ENCODE measurements at regions not wholly inside any gene's neighbourhood (a gene's known extent, or its start where the extent isn't known, plus 50 kb on each side); places are given as distances from the start of the nearest gene placed in this dataset.
A peak's percentile ranks its signal among the peaks of the same experiment; 100 is the strongest.
"Not testable (repeated sequence)": the region's sequence is repeated elsewhere in the genome, so short reads cannot be mapped to it uniquely, and the experiment has no call there.

GRCh38 chr15:35191783-35192182, 106.7 kb upstream of the NANOGP8 start:
- no peaks in the 10 kb centered on the region for H3K4me1 ChIP-seq (ENCODE audit: control insufficient read depth, insufficient read depth, low read length, poor library complexity, severe bottlenecking)
- peaks cover 10% of the 10 kb centered on the region in 2 experiments for H3K9me3 ChIP-seq (ENCODE audit: control insufficient read depth in 2 of 2, low read length in 2 of 2)
- Mint-ChIP-seq H3K36me3 (no peaks in the 10 kb centered on the region), H3K4me1 (no peaks in the 10 kb centered on the region), H3K4me3 (no peak overlapping the region), H3K9me3 (peaks cover 4 to 32% (median 9%) of the 10 kb centered on the region in 7 donors), H3K27ac (no peak overlapping the region), H3K27me3 (peaks cover 6% of the 10 kb centered on the region)
- H3K27me3 ChIP-seq (ENCODE audit: control insufficient read depth, insufficient read depth, low read length), result no peaks in the 10 kb centered on the region
- no peak overlapping the region for H3K27ac ChIP-seq (ENCODE audit: insufficient read depth, low read length, poor library complexity, severe bottlenecking)
- H3K36me3 ChIP-seq (ENCODE audit: control insufficient read depth, insufficient read depth, low read length), result no peaks in the 10 kb centered on the region
- ATAC-seq (ENCODE audit: low read depth in 2 of 2), result no peak
- DNase-seq, result no peak
- H3K4me3 ChIP-seq (ENCODE audit: low read depth, low read length), result no peak overlapping the region

GRCh38 chr15:35186346-35186745, 101.3 kb upstream of the NANOGP8 start:
- ATAC-seq (ENCODE audit: low read depth in 2 of 2) (no peak), DNase-seq (no peak)
- Histone ChIP-seq H3K36me3 (ENCODE audit: control insufficient read depth, insufficient read depth, low read length) (no peaks in the 10 kb centered on the region), H3K4me3 (ENCODE audit: low read depth, low read length) (no peak overlapping the region), H3K9me3 (ENCODE audit: control insufficient read depth in 2 of 2, low read length in 2 of 2) (peaks cover 0 to 3% of the 10 kb centered on the region in 2 experiments), H3K4me1 (ENCODE audit: control insufficient read depth, insufficient read depth, low read length, poor library complexity, severe bottlenecking) (no peaks in the 10 kb centered on the region), H3K27me3 (ENCODE audit: control insufficient read depth, insufficient read depth, low read length) (no peaks in the 10 kb centered on the region), H3K27ac (ENCODE audit: insufficient read depth, low read length, poor library complexity, severe bottlenecking) (no peak overlapping the region)
- Mint-ChIP-seq H3K27ac (no peak overlapping the region), H3K4me3 (no peak overlapping the region), H3K36me3 (no peaks in the 10 kb centered on the region), H3K4me1 (peaks cover 0 to 15% (median 7%) of the 10 kb centered on the region in 4 donors), H3K27me3 (peaks cover 10% of the 10 kb centered on the region), H3K9me3 (peaks cover 0 to 17% (median 6%) of the 10 kb centered on the region in 7 donors)

GRCh38 chr15:35184646-35185045, 99.6 kb upstream of the NANOGP8 start:
- Mint-ChIP-seq H3K27me3 (peaks cover 4% of the 10 kb centered on the region), H3K9me3 (peaks cover 0 to 6% (median 2%) of the 10 kb centered on the region in 7 donors)

GRCh38 chr15:35182841-35183479, 97.9 kb upstream of the NANOGP8 start:
- Histone ChIP-seq H3K36me3 (ENCODE audit: control insufficient read depth, insufficient read depth, low read length) (no peaks in the 10 kb centered on the region), H3K27ac (ENCODE audit: insufficient read depth, low read length, poor library complexity, severe bottlenecking) (no peak overlapping the region), H3K27me3 (ENCODE audit: control insufficient read depth, insufficient read depth, low read length) (no peaks in the 10 kb centered on the region), H3K9me3 (ENCODE audit: control insufficient read depth in 2 of 2, low read length in 2 of 2) (no peaks in the 10 kb centered on the region), H3K4me3 (ENCODE audit: low read depth, low read length) (peak overlapping the region; percentile 2), H3K4me1 (ENCODE audit: control insufficient read depth, insufficient read depth, low read length, poor library complexity, severe bottlenecking) (no peaks in the 10 kb centered on the region)
- no peaks in the 10 kb centered on the region for H3K36me3 Mint-ChIP-seq
- peak overlapping the region in 1 of 4 donors; percentile 58 for H3K4me3 Mint-ChIP-seq
- H3K9me3 Mint-ChIP-seq, result peaks cover 0 to 4% (median 0%) of the 10 kb centered on the region in 7 donors
- peaks cover 4% of the 10 kb centered on the region for H3K27me3 Mint-ChIP-seq
- H3K27ac Mint-ChIP-seq, result no peak overlapping the region
- H3K4me1 Mint-ChIP-seq, result peaks cover 0 to 15% (median 7%) of the 10 kb centered on the region in 4 donors
- DNase-seq, result peak in 1 of 3 donors; percentile 35
- no peak for ATAC-seq (ENCODE audit: low read depth in 2 of 2)

More at GRCh38 chr15:35184646-35185045, 99.6 kb upstream of the NANOGP8 start:
- Mint-ChIP-seq H3K36me3 (no peaks in the 10 kb centered on the region), H3K4me3 (no peak overlapping the region), H3K4me1 (peaks cover 0 to 15% (median 7%) of the 10 kb centered on the region in 4 donors), H3K27ac (no peak overlapping the region)
- Histone ChIP-seq H3K36me3 (ENCODE audit: control insufficient read depth, insufficient read depth, low read length) (no peaks in the 10 kb centered on the region), H3K4me1 (ENCODE audit: control insufficient read depth, insufficient read depth, low read length, poor library complexity, severe bottlenecking) (no peaks in the 10 kb centered on the region), H3K27me3 (ENCODE audit: control insufficient read depth, insufficient read depth, low read length) (no peaks in the 10 kb centered on the region), H3K9me3 (ENCODE audit: control insufficient read depth in 2 of 2, low read length in 2 of 2) (no peaks in the 10 kb centered on the region), H3K27ac (ENCODE audit: insufficient read depth, low read length, poor library complexity, severe bottlenecking) (no peak overlapping the region), H3K4me3 (ENCODE audit: low read depth, low read length) (no peak overlapping the region)
- DNase-seq (no peak), ATAC-seq (ENCODE audit: low read depth in 2 of 2) (no peak)

- peaks cover 0 to 15% (median 7%) of the 10 kb centered on the region in 4 donors for H3K4me1 Mint-ChIP-seq
- no peak overlapping the region for H3K4me3 Mint-ChIP-seq
- Histone ChIP-seq H3K36me3 (ENCODE audit: control insufficient read depth, insufficient read depth, low read length) (no peaks in the 10 kb centered on the region), H3K4me3 (ENCODE audit: low read depth, low read length) (no peak overlapping the region), H3K27me3 (ENCODE audit: control insufficient read depth, insufficient read depth, low read length) (no peaks in the 10 kb centered on the region), H3K4me1 (ENCODE audit: control insufficient read depth, insufficient read depth, low read length, poor library complexity, severe bottlenecking) (no peaks in the 10 kb centered on the region), H3K27ac (ENCODE audit: insufficient read depth, low read length, poor library complexity, severe bottlenecking) (no peak overlapping the region), H3K9me3 (ENCODE audit: control insufficient read depth in 2 of 2, low read length in 2 of 2) (no peaks in the 10 kb centered on the region)
- no peaks in the 10 kb centered on the region for H3K36me3 Mint-ChIP-seq
- peaks cover 4% of the 10 kb centered on the region for H3K27me3 Mint-ChIP-seq
- ATAC-seq (ENCODE audit: low read depth in 2 of 2), result no peak
- H3K27ac Mint-ChIP-seq, result no peak overlapping the region
- peaks cover 0 to 4% (median 0%) of the 10 kb centered on the region in 7 donors for H3K9me3 Mint-ChIP-seq
- peak in 1 of 3 donors; percentile 4 for DNase-seq
Measured at GRCh38 chr15:35181538-35181937, 96.4 kb upstream of the NANOGP8 start.

GRCh38 chr15:35179739-35180138, 94.6 kb upstream of the NANOGP8 start:
- Mint-ChIP-seq H3K36me3 (no peaks in the 10 kb centered on the region), H3K27me3 (peaks cover 4% of the 10 kb centered on the region), H3K4me3 (no peak overlapping the region), H3K9me3 (peaks cover 0 to 2% (median 0%) of the 10 kb centered on the region in 7 donors), H3K4me1 (peaks cover 0 to 11% (median 7%) of the 10 kb centered on the region in 4 donors), H3K27ac (no peak overlapping the region)
- Histone ChIP-seq H3K9me3 (ENCODE audit: control insufficient read depth in 2 of 2, low read length in 2 of 2) (no peaks in the 10 kb centered on the region), H3K36me3 (ENCODE audit: control insufficient read depth, insufficient read depth, low read length) (no peaks in the 10 kb centered on the region), H3K4me1 (ENCODE audit: control insufficient read depth, insufficient read depth, low read length, poor library complexity, severe bottlenecking) (no peaks in the 10 kb centered on the region), H3K4me3 (ENCODE audit: low read depth, low read length) (no peak overlapping the region), H3K27me3 (ENCODE audit: control insufficient read depth, insufficient read depth, low read length) (no peaks in the 10 kb centered on the region), H3K27ac (ENCODE audit: insufficient read depth, low read length, poor library complexity, severe bottlenecking) (no peak overlapping the region)
- ATAC-seq (ENCODE audit: low read depth in 2 of 2) (no peak), DNase-seq (no peak)

GRCh38 chr15:35178186-35178585, 93.1 kb upstream of the NANOGP8 start:
- H3K4me3 Mint-ChIP-seq; H3K9me3 ChIP-seq (ENCODE audit: control insufficient read depth in 2 of 2, low read length in 2 of 2); H3K4me1 Mint-ChIP-seq; H3K4me3 ChIP-seq (ENCODE audit: low read depth, low read length); H3K36me3 Mint-ChIP-seq; H3K9me3 Mint-ChIP-seq; H3K4me1 ChIP-seq (ENCODE audit: control insufficient read depth, insufficient read depth, low read length, poor library complexity, severe bottlenecking); H3K27me3 ChIP-seq (ENCODE audit: control insufficient read depth, insufficient read depth, low read length); H3K27ac ChIP-seq (ENCODE audit: insufficient read depth, low read length, poor library complexity, severe bottlenecking); DNase-seq; H3K36me3 ChIP-seq (ENCODE audit: control insufficient read depth, insufficient read depth, low read length); ATAC-seq (ENCODE audit: low read depth in 2 of 2); H3K27ac Mint-ChIP-seq; H3K27me3 Mint-ChIP-seq: not testable (repeated sequence)

GRCh38 chr15:35174948-35175347, 89.9 kb upstream of the NANOGP8 start:
- Histone ChIP-seq H3K9me3 (ENCODE audit: control insufficient read depth in 2 of 2, low read length in 2 of 2) (no peaks in the 10 kb centered on the region), H3K4me1 (ENCODE audit: control insufficient read depth, insufficient read depth, low read length, poor library complexity, severe bottlenecking) (no peaks in the 10 kb centered on the region), H3K36me3 (ENCODE audit: control insufficient read depth, insufficient read depth, low read length) (no peaks in the 10 kb centered on the region), H3K27me3 (ENCODE audit: control insufficient read depth, insufficient read depth, low read length) (peaks cover 3% of the 10 kb centered on the region), H3K27ac (ENCODE audit: insufficient read depth, low read length, poor library complexity, severe bottlenecking) (no peak overlapping the region), H3K4me3 (ENCODE audit: low read depth, low read length) (no peak overlapping the region)
- peaks cover 0 to 2% (median 0%) of the 10 kb centered on the region in 7 donors for H3K9me3 Mint-ChIP-seq
- H3K27me3 Mint-ChIP-seq, result peaks cover 9% of the 10 kb centered on the region
- no peak for ATAC-seq (ENCODE audit: low read depth in 2 of 2)
- no peak overlapping the region for H3K4me3 Mint-ChIP-seq
- H3K4me1 Mint-ChIP-seq, result no peaks in the 10 kb centered on the region
- H3K36me3 Mint-ChIP-seq, result no peaks in the 10 kb centered on the region
- no peak overlapping the region for H3K27ac Mint-ChIP-seq
- no peak for DNase-seq
